NB4 (cell line): ENCODE measurements at regions not wholly inside any gene's neighbourhood (a gene's known extent, or its start where the extent isn't known, plus 50 kb on each side); places are given as distances from the start of the nearest gene placed in this dataset.

Experiments
- CTCF ChIP-seq: IDR thresholded peaks from one replicate; pipeline ENCODE4 v1.5.1; 2012; ENCODE audit warnings: low read depth, low read length
- MYC ChIP-seq: IDR thresholded peaks from 2 replicates; pipeline ENCODE4 v1.6.1; 2011; ENCODE audit warnings: low read depth, low read length

- TF ChIP-seq CTCF (no peak), MYC (no peak)
Observed at GRCh38 chr11:25602149-25602548, 729.8 kb upstream of the ANO3 start.
